Mucosa of stomach (tissue), 1 donor: ENCODE measurements at regions not wholly inside any gene's neighbourhood (a gene's known extent, or its start where the extent isn't known, plus 50 kb on each side); places are given as distances from the start of the nearest gene placed in this dataset.
"Not testable (repeated sequence)": the region's sequence is repeated elsewhere in the genome, so short reads cannot be mapped to it uniquely, and the experiment has no call there.

Experiments
- H3K27me3 ChIP-seq: one replicate; pipeline ENCODE4 v1.7.0; 2013; ENCODE audit warnings: mild to moderate bottlenecking, low read length; ENCODE audit not compliant: control insufficient read depth, insufficient read depth
- H3K36me3 ChIP-seq: one replicate; pipeline ENCODE4 v1.7.0; 2013; ENCODE audit warnings: low read length; ENCODE audit not compliant: control insufficient read depth, insufficient read depth
- H3K4me1 ChIP-seq: one replicate; pipeline ENCODE4 v1.7.0; 2013; ENCODE audit warnings: mild to moderate bottlenecking, low read length; ENCODE audit not compliant: control insufficient read depth, insufficient read depth
- H3K4me3 ChIP-seq: one replicate; pipeline ENCODE4 v1.7.0; 2013; ENCODE audit warnings: low read length
- H3K9ac ChIP-seq: one replicate; pipeline ENCODE4 v1.7.0; 2013; ENCODE audit warnings: mild to moderate bottlenecking, low read length, moderate library complexity
- H3K9me3 ChIP-seq: one replicate; pipeline ENCODE4 v1.7.0; 2013; ENCODE audit warnings: mild to moderate bottlenecking, low read length, moderate library complexity; ENCODE audit not compliant: control insufficient read depth
- donor health status: Pancreatic carcinoma.

DNA sequence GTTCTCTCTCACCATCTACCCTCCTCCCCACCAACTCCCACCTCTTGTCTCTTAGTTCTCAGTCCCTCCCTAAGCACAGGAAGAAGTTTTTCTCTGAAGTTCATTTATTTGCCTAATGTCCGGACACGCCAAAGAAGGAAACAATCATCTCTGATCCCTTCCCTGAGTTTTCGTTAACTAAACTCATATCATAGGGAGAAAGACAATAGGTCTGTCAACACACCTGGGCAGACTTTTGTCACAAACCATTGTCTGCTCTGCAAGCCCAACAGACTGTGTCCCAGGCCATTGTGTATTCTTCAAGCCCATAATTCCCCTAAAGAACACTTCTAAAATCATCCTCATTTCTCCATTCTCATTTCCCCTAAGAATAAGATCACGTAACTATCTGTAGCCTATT lies 691.0 kb upstream of the MBL2 start:
- H3K4me3 ChIP-seq: no peak overlapping the region
- H3K4me1 ChIP-seq: no peaks in the 10 kb centered on the region
- no peak overlapping the region for H3K9ac ChIP-seq
- H3K36me3 ChIP-seq: no peaks in the 10 kb centered on the region
- H3K9me3 ChIP-seq: no peaks in the 10 kb centered on the region
- no peaks in the 10 kb centered on the region for H3K27me3 ChIP-seq

- no peaks in the 10 kb centered on the region for H3K27me3 ChIP-seq
- H3K9ac ChIP-seq: no peak overlapping the region
- no peak overlapping the region for H3K4me3 ChIP-seq
- H3K9me3 ChIP-seq: no peaks in the 10 kb centered on the region
- no peaks in the 10 kb centered on the region for H3K4me1 ChIP-seq
- no peaks in the 10 kb centered on the region for H3K36me3 ChIP-seq
Observed at GRCh38 chr10:53458007-53458406, 685.4 kb upstream of the MBL2 start.

- H3K36me3 ChIP-seq: no peaks in the 10 kb centered on the region
- no peaks in the 10 kb centered on the region for H3K9me3 ChIP-seq
- H3K9ac ChIP-seq: no peak overlapping the region
- no peaks in the 10 kb centered on the region for H3K4me1 ChIP-seq
- no peaks in the 10 kb centered on the region for H3K27me3 ChIP-seq
- no peak overlapping the region for H3K4me3 ChIP-seq
Observed at GRCh38 chr10:53453196-53453595, 680.6 kb upstream of the MBL2 start.

DNA sequence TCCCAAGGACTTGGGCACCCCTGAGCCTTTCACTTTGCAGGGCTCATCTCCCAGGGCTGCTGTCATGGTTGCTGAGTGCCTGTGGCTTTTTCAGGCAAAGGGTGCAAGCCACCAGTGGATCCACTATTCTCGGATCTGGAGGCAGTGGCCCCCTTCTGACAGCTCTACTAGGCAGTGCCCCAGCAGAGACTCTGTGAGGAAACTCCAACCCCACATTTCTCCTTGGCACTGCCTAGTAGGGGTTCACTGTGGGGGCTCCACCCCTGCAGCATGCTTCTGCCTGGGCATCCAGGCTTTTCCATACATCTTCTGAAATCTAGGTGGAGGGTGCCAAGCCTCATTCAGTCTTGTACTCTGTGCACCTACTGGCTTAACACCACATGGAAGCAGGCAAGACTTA lies 675.0 kb upstream of the MBL2 start:
- Histone ChIP-seq H3K4me3 (no peak overlapping the region), H3K27me3 (no peaks in the 10 kb centered on the region), H3K9ac (no peak overlapping the region), H3K9me3 (no peaks in the 10 kb centered on the region), H3K36me3 (no peaks in the 10 kb centered on the region), H3K4me1 (no peaks in the 10 kb centered on the region)

DNA sequence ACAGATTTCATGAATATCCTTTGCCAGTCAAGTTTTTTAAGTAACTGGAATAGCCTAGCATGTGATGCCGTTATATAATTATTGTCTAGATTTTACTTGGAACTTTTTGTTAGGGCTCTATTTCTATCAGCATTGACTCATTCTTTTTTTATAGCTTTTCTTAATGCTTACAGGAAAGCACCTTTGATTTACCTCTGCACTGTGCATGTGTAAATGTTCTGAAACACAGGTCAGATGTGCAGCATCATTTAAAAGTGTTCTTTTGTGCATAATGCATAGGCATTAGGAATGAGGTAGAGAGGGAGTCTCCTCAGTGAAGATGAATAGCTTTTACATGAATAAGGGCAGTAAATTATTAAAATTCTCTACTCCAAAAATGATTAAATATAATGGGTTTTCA lies 669.3 kb upstream of the MBL2 start:
- H3K9me3 ChIP-seq: no peaks in the 10 kb centered on the region
- H3K4me3 ChIP-seq: no peak overlapping the region
- H3K27me3 ChIP-seq: no peaks in the 10 kb centered on the region
- H3K4me1 ChIP-seq: no peaks in the 10 kb centered on the region
- no peak overlapping the region for H3K9ac ChIP-seq
- H3K36me3 ChIP-seq: no peaks in the 10 kb centered on the region

- H3K9me3 ChIP-seq: no peaks in the 10 kb centered on the region
Observed at GRCh38 chr10:53440601-53441000, 668.0 kb upstream of the MBL2 start.

DNA sequence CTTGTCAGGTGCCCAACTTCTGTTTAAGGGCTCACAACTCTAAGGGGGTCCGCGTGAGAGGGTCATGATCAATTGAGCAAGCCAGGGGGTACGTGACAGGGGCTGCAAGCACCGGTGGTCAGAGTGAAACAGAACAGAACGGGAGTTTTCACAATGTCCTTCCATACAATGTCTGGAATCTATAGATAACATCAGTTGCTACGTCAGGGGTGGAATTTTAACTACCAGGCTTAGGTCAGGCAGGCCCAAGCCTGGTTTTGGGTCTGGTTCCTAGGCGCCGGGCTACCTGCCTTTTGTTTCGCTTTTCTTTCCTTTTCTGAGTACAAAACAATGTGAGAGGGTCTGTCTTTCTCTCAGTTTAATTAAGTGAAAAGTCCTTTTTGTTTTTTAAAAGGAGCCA lies 666.5 kb upstream of the MBL2 start:
- not testable (repeated sequence) for H3K4me1 ChIP-seq, H3K36me3 ChIP-seq, H3K9me3 ChIP-seq, H3K4me3 ChIP-seq, H3K9ac ChIP-seq, H3K27me3 ChIP-seq

More at GRCh38 chr10:53440601-53441000, 668.0 kb upstream of the MBL2 start:
- Histone ChIP-seq H3K36me3 (no peaks in the 10 kb centered on the region), H3K4me1 (no peaks in the 10 kb centered on the region), H3K27me3 (no peaks in the 10 kb centered on the region), H3K4me3 (no peak overlapping the region), H3K9ac (no peak overlapping the region)

DNA sequence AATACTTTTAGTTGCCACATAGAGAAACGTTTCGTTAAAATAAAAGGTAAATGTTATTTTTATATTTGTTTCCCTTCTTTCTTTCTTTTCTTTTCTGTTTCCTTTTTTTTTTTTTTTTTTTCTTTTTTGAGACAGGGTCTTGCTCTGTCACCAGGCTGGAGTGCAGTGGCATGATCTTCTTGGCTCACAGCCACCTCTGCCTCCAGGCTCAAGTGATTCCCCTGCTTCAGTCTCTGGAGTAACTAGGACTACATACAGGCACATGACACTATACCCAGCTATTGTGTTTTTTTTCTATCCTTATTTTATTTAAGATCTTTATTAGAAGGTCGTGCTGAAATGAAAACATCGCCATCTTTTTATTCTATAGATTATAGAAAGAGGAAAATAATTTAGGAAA lies 661.8 kb upstream of the MBL2 start:
- H3K4me1 ChIP-seq: no peaks in the 10 kb centered on the region
- no peaks in the 10 kb centered on the region for H3K27me3 ChIP-seq
- no peak overlapping the region for H3K9ac ChIP-seq

DNA sequence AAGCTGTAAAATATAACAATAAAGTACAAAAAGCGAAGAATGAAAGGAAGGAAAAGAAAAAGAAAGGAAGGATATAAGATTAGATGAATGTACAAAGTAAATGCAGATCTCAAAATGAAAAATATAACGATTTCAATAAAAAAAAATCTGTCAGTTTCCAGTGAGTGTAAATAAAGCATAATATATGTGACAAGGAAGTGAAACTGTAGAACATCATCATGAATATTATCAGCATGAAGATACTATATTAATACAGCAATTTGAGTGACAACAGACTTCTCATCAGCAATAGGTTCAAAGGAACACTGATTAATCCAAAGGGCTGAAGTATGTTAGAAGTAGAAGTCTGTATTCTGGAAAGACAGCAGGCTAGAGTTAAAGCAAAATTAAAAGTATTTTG lies 659.5 kb upstream of the MBL2 start:
- Histone ChIP-seq H3K4me3 (no peak overlapping the region), H3K9me3 (no peaks in the 10 kb centered on the region), H3K4me1 (no peaks in the 10 kb centered on the region), H3K27me3 (no peaks in the 10 kb centered on the region), H3K9ac (no peak overlapping the region), H3K36me3 (no peaks in the 10 kb centered on the region)

More for the DNA sequence above, 661.8 kb upstream of the MBL2 start:
- Histone ChIP-seq H3K36me3 (no peaks in the 10 kb centered on the region), H3K9me3 (no peaks in the 10 kb centered on the region), H3K4me3 (no peak overlapping the region)

DNA sequence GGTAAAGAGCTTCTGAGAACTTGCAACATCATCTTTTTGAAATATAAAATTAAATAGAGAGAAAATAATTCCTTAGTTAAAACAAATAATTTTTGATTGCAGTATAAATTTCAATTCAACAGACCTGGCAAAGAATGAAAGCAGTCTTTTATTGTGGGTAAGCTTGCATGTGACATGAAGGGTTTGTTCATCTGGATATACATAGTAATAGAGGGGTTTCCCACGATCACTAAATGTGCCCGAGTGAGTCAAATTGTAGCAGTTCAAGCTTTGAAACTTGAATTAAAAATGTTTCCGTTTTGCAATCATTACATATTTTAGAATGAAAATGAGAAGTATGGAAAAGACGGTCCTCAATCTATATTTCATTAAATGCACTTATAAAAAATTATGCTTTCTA lies 658.4 kb upstream of the MBL2 start:
- Histone ChIP-seq H3K9ac (no peak overlapping the region), H3K4me3 (no peak overlapping the region), H3K27me3 (no peaks in the 10 kb centered on the region)

GRCh38 chr10:53430127-53430891 lies 657.7 kb upstream of the MBL2 start:
- Histone ChIP-seq H3K9ac (no peak overlapping the region), H3K4me1 (no peaks in the 10 kb centered on the region), H3K27me3 (no peaks in the 10 kb centered on the region), H3K4me3 (no peak overlapping the region), H3K36me3 (no peaks in the 10 kb centered on the region), H3K9me3 (no peaks in the 10 kb centered on the region)

More for the DNA sequence above, 658.4 kb upstream of the MBL2 start:
- Histone ChIP-seq H3K36me3 (no peaks in the 10 kb centered on the region), H3K9me3 (no peaks in the 10 kb centered on the region), H3K4me1 (no peaks in the 10 kb centered on the region)

- no peak overlapping the region for H3K9ac ChIP-seq
- H3K9me3 ChIP-seq: no peaks in the 10 kb centered on the region
- no peaks in the 10 kb centered on the region for H3K27me3 ChIP-seq
- H3K36me3 ChIP-seq: no peaks in the 10 kb centered on the region
- no peak overlapping the region for H3K4me3 ChIP-seq
- H3K4me1 ChIP-seq: no peaks in the 10 kb centered on the region
Observed at GRCh38 chr10:53422223-53422888, 649.8 kb upstream of the MBL2 start.
